Activated CD8-positive, alpha-beta memory T cell treated with anti-CD3 and anti-CD28 coated beads for 4 hours (primary cell): ENCODE measurements at regions not wholly inside any gene's neighbourhood (a gene's known extent, or its start where the extent isn't known, plus 50 kb on each side); places are given as distances from the start of the nearest gene placed in this dataset.
"Not testable (repeated sequence)": the region's sequence is repeated elsewhere in the genome, so short reads cannot be mapped to it uniquely, and the experiment has no call there.

Experiments
- DNase-seq, 2 donors: peaks; one replicate each; pipeline ENCODE4 v3.0.0-alpha.2; 2020; ENCODE audit warnings: low read depth in 2 of 2

GRCh38 chr12:31906557-31907301, 52.5 kb upstream of the RESF1 start:
- DNase-seq, result no peak

GRCh38 chr12:31903025-31903424, 56.2 kb upstream of the RESF1 start:
- no peak for DNase-seq

- no peak for DNase-seq
Measured at GRCh38 chr12:31900271-31900670, 58.9 kb upstream of the RESF1 start.

GRCh38 chr12:31899109-31899508, 60.1 kb upstream of the RESF1 start:
- DNase-seq, result no peak

GRCh38 chr12:31897781-31898503, 61.3 kb upstream of the RESF1 start:
- peak in 1 of 2 donors; percentile 10 for DNase-seq

- not testable (repeated sequence) for DNase-seq
Measured at GRCh38 chr12:31897092-31897491, 62.1 kb upstream of the RESF1 start.

GRCh38 chr12:31896514-31897039, 62.6 kb upstream of the RESF1 start:
- DNase-seq, result peak; percentile 76 to 84

- DNase-seq, result no peak
Measured at GRCh38 chr12:31895449-31896150, 63.6 kb upstream of the RESF1 start.

- DNase-seq, result no peak
Measured at GRCh38 chr12:31890295-31891285, 68.6 kb upstream of the RESF1 start.

GRCh38 chr12:31887109-31887811, 72.0 kb upstream of the RESF1 start:
- no peak for DNase-seq

- not testable (repeated sequence) for DNase-seq
Measured at GRCh38 chr12:31882682-31883081, 76.5 kb upstream of the RESF1 start.

GRCh38 chr12:31880340-31880739, 78.9 kb upstream of the RESF1 start:
- DNase-seq, result no peak

GRCh38 chr12:31877884-31878283, 81.3 kb upstream of the RESF1 start:
- no peak for DNase-seq

- DNase-seq, result no peak
Measured at GRCh38 chr12:31876568-31877424, 82.4 kb upstream of the RESF1 start.

- no peak for DNase-seq
Measured at GRCh38 chr12:31875609-31875964, 83.6 kb upstream of the RESF1 start.

- peak; percentile 39 to 66 for DNase-seq
Measured at GRCh38 chr12:31874961-31875608, 84.1 kb upstream of the RESF1 start.

GRCh38 chr12:31872831-31873604, 86.2 kb upstream of the RESF1 start:
- DNase-seq, result no peak

- DNase-seq, result no peak
Measured at GRCh38 chr12:31869972-31870371, 89.2 kb upstream of the RESF1 start.
